Dedifferentiated amniotic fluid mesenchymal stem cell (primary cell): ENCODE measurements at regions not wholly inside any gene's neighbourhood (a gene's known extent, or its start where the extent isn't known, plus 50 kb on each side); places are given as distances from the start of the nearest gene placed in this dataset.
"Not testable (repeated sequence)": the region's sequence is repeated elsewhere in the genome, so short reads cannot be mapped to it uniquely, and the experiment has no call there.

Experiments
- DNase-seq: peaks from one replicate; pipeline ENCODE4 v3.0.0-alpha.2; 2016; ENCODE audit errors: extremely low spot score

- DNase-seq, result no peak
Observed at GRCh38 chr17:6257336-6257735, 177.6 kb downstream of the AIPL1 start.

DNA sequence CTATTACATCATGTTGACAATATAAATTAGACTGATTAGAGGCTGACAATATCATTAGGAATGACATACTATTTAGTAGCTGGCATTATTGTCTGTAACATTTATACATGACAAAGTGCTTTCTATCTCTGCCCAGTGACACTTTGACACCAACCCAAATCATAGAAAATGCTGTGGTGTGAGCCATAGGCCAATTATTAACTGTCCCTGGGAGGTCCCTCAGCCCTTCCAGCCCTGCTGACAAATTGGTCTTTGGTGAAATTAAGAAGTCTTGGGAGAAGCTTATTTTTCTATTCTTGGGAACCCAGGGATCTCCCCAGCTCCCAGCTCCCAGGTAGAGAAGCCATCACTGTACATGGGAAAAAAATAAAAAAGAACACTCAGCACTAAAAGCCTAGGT lies 179.6 kb downstream of the AIPL1 start:
- no peak for DNase-seq

- DNase-seq, result no peak
Observed at GRCh38 chr17:6254036-6254435, 180.9 kb downstream of the AIPL1 start.

DNA sequence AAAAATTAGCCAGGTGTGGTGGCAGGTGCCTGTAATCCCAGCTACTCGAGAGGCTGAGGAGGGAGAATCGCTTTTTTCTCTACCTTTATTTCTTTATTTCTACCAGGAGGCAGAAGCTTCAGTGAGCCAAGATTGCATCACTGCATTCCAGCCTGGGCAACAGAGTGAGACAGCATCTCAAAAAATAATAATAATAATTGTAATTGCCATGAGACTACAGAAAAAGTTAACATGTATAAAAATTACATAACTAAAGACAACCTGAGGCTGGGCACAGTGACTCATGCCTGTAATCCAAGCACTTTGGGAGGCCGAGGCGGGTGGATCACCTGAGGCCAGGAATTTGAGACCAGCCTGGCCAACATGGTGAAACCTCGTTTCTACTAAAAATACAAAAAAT lies 181.5 kb downstream of the WSCD1 start:
- not testable (repeated sequence) for DNase-seq

DNA sequence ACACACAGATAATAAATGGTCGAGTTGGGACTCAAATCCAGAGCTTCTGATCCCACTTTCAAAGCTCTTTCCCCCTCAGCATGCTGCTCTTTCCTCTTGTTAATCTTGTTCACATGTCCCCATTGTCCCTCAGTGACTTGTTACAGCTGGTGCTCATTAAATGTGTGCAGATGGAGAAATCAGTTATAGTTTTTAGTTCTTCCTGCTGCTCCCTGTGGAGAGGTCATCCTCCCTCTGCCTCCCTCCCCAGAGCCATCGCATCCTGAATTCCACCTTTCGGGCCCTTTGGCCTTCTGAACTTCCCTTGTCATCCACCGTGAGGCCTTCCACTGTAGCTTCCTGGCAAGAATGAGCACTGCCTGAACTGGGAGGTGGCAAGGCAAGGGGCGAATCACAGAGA lies 179.6 kb downstream of the WSCD1 start:
- DNase-seq, result no peak

DNA sequence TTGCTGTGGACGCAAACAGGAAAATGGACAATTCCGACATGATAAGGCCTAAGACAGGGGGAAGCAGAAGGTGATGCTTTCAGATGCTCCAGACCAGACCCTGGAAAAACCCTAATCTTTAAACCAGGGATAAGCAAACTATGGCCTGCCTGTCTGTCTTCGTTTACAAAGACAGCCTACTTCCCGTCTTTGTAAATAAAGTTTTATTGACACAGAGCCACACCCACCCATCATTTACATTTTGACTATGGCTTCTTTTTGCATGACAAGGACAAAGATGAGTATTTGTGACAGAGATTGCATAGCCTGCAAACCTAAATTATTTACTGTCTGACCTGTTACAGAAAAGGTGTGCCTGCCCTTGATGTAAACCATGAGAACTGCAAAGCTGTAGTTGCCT lies 177.9 kb downstream of the WSCD1 start:
- no peak for DNase-seq

GRCh38 chr17:6245301-6246177 lies 175.4 kb downstream of the WSCD1 start:
- DNase-seq, result no peak

- no peak for DNase-seq
Observed at GRCh38 chr17:6244796-6245195, 174.6 kb downstream of the WSCD1 start.

- no peak for DNase-seq
Observed at GRCh38 chr17:6244253-6244652, 174.1 kb downstream of the WSCD1 start.

GRCh38 chr17:6243186-6243585 lies 173.0 kb downstream of the WSCD1 start:
- DNase-seq, result no peak

DNA sequence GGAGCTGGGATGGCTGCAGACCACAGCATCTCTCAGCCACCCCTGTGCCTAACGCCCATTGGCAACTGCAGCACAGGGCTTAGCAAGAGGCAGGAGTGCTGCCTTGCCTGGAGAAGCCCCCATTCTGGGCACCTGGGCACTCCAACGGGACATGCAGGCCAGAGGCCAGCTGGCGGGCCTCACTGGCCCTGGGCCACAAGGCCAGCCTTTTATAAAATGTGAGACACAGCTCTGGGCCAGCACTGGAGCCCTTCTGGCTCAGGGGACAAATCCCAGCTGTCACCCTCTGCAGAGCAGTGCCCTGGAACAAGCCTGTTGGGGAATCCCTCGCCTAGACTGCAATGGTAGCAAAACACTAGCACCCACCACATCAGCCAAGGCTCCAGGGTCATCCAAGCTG lies 171.8 kb downstream of the WSCD1 start:
- DNase-seq, result no peak

DNA sequence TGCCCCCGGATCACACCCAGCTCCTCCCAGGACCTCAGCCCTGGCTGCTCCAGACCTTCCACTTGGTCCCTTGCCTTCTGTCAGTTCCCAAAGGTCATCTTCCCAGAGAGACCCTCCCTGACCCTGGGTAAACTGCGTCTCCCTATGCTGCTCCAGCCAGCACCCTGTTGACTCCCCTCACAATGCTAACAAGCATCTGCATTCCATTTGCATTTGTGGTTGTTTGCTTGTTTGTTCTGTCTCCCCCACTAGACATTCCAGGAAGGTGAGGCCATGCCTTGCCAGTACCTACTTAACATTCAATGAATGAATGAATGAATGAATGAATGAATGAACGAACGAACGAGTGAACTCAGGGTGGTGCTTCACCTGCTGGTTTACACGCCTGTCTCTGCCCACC lies 171.2 kb downstream of the WSCD1 start:
- DNase-seq, result no peak

DNA sequence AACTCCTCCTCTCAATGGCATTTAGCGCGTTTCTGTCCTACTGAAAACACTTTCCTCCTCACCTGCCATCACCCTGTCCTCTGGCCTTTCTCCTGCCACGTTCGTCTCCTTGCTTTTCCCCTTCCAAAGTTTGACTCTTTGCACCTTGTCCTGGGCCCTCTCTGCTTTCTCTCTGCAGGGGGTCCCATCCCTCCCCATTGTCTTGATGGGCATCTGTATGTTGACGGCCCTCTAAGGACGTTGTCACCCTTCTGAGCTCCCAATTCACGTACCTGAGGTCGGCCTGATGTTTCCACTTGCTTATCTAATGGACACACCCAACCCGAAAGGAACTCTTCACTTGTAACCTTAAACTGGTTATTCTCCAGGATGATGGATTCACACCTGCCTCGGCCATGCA lies 170.4 kb downstream of the WSCD1 start:
- no peak for DNase-seq

GRCh38 chr17:6240001-6240400 lies 169.8 kb downstream of the WSCD1 start:
- no peak for DNase-seq

DNA sequence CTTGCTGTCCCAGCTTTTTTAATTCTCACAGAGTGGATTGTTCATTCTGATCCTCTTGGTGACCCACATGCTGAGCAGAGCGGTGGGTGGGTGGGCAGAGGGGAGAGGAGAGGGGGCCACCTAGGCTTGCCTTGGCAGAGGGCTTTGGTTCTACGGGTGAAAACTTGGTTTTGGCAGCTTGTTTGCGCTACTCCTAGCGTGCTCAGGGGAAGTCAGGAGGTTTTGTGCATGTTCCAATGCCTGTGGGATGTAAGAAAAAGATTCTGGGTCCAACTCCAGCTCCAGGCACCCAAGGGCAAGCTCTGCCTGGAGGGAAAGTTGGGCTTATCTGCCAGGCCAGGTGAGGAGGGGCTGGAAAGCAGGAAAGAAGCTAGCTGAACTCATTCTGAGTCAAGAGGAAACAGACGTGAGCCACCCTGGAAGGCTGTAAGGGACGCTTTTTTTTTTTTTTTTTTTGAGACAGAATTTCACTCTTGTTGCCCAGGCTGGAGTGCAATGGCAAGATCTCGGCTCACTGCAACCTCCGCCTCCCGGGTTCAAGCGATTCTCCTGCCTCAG lies 169.1 kb downstream of the WSCD1 start:
- DNase-seq, result no peak

DNA sequence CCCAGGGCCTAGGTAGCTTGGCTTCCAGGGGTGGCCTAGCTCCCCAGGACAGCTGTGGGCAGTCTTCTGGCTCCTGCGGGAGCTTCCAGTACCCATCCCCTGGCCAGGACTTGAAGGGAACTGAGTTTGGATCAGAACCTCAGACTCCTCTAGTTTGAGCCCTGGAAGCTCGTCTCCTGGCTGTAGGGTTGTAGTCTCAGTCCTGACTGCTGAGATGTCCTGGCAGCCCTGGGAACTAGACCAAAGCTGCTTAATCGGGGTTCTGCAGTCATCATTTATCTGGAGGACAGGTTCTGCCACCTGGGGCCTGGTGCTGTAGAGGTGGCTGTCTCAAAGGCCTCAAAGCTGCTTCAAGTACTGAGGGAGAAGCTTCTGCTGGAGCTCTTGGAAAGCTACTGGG lies 163.7 kb downstream of the WSCD1 start:
- DNase-seq, result no peak

DNA sequence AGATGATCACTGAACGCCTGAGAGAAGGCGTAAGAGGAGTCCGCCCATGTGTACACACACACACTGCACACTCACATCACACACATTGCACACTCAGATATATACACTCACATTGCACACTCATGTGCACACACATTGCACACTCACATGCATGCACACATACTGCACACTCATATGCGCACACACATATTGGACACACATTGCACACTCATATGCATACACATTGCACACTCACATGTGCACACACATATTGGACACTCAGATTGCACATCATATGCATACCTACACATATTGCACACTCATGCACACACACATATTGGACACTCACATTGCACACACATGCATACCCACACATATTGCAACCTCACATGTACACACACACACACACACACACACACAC lies 163.2 kb downstream of the WSCD1 start:
- no peak for DNase-seq

DNA sequence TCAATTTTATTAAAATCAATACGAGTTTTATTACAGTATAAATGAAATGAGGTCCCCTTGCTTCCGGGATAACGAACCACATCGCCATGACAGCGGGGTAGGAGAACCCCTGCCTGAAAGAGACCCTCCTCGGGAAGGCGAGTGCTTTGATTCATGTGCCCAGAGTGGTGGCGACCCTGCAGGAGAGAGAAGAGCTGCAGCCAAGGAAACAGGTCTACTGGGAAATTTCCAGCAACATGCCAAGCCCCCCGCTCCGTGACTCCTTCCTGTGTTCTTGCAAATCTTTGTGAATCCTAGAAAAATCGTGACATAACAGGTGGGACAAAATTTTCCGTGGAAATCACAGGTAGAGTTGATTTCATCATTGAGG lies 162.5 kb downstream of the WSCD1 start:
- DNase-seq, result no peak

- DNase-seq, result no peak
Observed at GRCh38 chr17:6231886-6232731, 161.9 kb downstream of the WSCD1 start.

DNA sequence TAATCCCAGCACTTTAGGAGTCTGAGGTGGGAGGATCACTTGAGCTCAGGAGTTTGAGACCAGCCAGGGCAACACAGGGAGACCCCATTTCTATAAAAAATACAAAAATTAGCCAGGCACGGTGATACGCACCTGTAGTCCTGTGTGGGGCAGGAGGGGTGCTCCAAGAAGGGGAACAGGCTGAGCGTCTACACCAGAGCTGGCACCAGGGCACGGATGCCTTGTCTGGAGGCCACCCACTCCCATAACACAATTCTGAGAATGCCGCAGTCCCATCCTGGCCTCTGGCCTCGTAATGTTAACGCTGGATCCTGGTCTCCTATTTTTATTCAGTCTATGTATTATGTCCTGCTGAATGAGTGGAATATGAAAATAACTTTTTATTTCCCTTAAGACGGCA lies 161.3 kb downstream of the WSCD1 start:
- DNase-seq, result no peak

DNA sequence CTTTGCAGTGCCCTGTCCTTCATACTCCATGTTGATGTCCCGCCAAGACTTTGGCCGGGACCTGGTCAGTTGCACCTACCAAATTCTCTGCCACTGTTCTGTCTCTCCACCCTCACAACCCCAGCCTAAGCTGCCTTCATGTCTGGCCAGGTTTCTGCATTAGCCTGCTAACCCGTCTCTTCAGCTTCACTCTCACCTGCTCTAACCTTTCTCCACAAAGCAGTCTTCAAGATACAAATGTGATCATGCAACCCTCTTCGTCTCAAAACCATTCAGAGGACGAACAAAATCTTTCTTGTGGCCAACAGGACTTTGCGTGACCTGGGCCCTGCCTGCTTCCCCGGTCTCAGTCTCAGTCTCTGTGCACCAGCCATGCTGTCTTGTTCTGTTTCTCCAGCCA lies 148.2 kb downstream of the WSCD1 start:
- no peak for DNase-seq

- no peak for DNase-seq
Observed at GRCh38 chr17:6215071-6216035, 145.2 kb downstream of the WSCD1 start.
